WTC11 (cell line): ENCODE measurements at regions not wholly inside any gene's neighbourhood (a gene's known extent, or its start where the extent isn't known, plus 50 kb on each side); places are given as distances from the start of the nearest gene placed in this dataset.
"Not testable (repeated sequence)": the region's sequence is repeated elsewhere in the genome, so short reads cannot be mapped to it uniquely, and the experiment has no call there.

Experiments
- ATAC-seq: fragments of 200-7000 bp; cut with Tn5 transposase; 2 replicates; pipeline ENCODE4 v1.10.0; 2021; ENCODE audit warnings: mild to moderate bottlenecking, moderate library complexity
- CTCF ChIA-PET: fragments of 300-600 bp; sonication (Branson Sonifier 250); formaldehyde crosslinking; loops from one replicate; lab custom pipeline; 2021; ENCODE audit warnings: antibody characterized with exemption; lab: Charles Lee
- POLR2A ChIA-PET: fragments of 350-600 bp; sonication (Branson Sonifier 250); formaldehyde crosslinking; loops from one replicate; lab custom pipeline; 2021; ENCODE audit warnings: antibody characterized with exemption; lab: Charles Lee
- DNase-seq: peaks from one replicate; pipeline ENCODE4 v3.0.0; 2021; ENCODE audit warnings: low spot score
- H3K27ac Mint-ChIP-seq: 2 replicates; pipeline ENCODE4 v1.8.0; 2021; ENCODE audit warnings: mixed read lengths
- H3K27me3 Mint-ChIP-seq: 2 replicates; pipeline ENCODE4 v1.8.0; 2021; ENCODE audit warnings: low read depth, mild to moderate bottlenecking, moderate library complexity, mixed read lengths
- H3K36me3 Mint-ChIP-seq: 2 replicates; pipeline ENCODE4 v1.8.0; 2021; ENCODE audit warnings: mixed read lengths
- H3K4me1 Mint-ChIP-seq: 2 replicates; pipeline ENCODE4 v1.8.0; 2022; ENCODE audit warnings: mixed read lengths
- H3K4me3 Mint-ChIP-seq: 2 replicates; pipeline ENCODE4 v1.8.0; 2021; ENCODE audit warnings: mild to moderate bottlenecking, moderate library complexity, mixed read lengths
- H3K9me3 Mint-ChIP-seq: 2 replicates; pipeline ENCODE4 v1.8.0; 2021; ENCODE audit warnings: mixed read lengths
- ATF1 ChIP-seq: sonication (generic); formaldehyde crosslinking; IDR thresholded peaks from 2 replicates; pipeline ENCODE4 v1.8.1; 2023; ENCODE audit warnings: mild to moderate bottlenecking, moderate library complexity, missing genetic modification reagents
- CREM ChIP-seq: sonication (generic); formaldehyde crosslinking; IDR thresholded peaks from 2 replicates; pipeline ENCODE4 v1.8.1; 2022; ENCODE audit warnings: mild to moderate bottlenecking, missing genetic modification reagents, moderate library complexity
- E2F1 ChIP-seq: sonication (generic); formaldehyde crosslinking; IDR thresholded peaks from 2 replicates; pipeline ENCODE4 v1.8.0; 2022; ENCODE audit warnings: mild to moderate bottlenecking, missing genetic modification reagents
- E2F4 ChIP-seq: sonication (generic); formaldehyde crosslinking; IDR thresholded peaks from 2 replicates; pipeline ENCODE4 v1.8.1; 2022; ENCODE audit warnings: low read depth, mild to moderate bottlenecking, moderate library complexity, missing genetic modification reagents, borderline replicate concordance
- EMX1 ChIP-seq: fragments of 250-450 bp; sonication (Bioruptor Pico); IDR thresholded peaks from 2 replicates; pipeline ENCODE4 v1.8.0; 2021; ENCODE audit warnings: mild to moderate bottlenecking
- FOXK1 ChIP-seq: sonication (generic); formaldehyde crosslinking; IDR thresholded peaks from 2 replicates; pipeline ENCODE4 v1.8.0; 2022; ENCODE audit warnings: mild to moderate bottlenecking, moderate library complexity, missing genetic modification reagents
- GABPB1 ChIP-seq: sonication (generic); formaldehyde crosslinking; IDR thresholded peaks from 2 replicates; pipeline ENCODE4 v1.8.1; 2023; ENCODE audit warnings: mild to moderate bottlenecking, missing genetic modification reagents
- IRF1 ChIP-seq: sonication (generic); formaldehyde crosslinking; IDR thresholded peaks from 2 replicates; pipeline ENCODE4 v1.8.0; 2023; ENCODE audit warnings: missing genetic modification reagents
- IRF2 ChIP-seq: sonication (generic); formaldehyde crosslinking; IDR thresholded peaks from 2 replicates; pipeline ENCODE4 v1.8.0; 2022; ENCODE audit warnings: low read depth, missing genetic modification reagents, borderline replicate concordance
- JAZF1 ChIP-seq: fragments of 250-450 bp; sonication (Bioruptor Pico); IDR thresholded peaks from 2 replicates; pipeline ENCODE4 v1.9.0; 2021; ENCODE audit warnings: moderate library complexity, mild to moderate bottlenecking, inconsistent platforms
- NFATC4 ChIP-seq: fragments of 250-450 bp; sonication (Bioruptor Pico); IDR thresholded peaks from 2 replicates; pipeline ENCODE4 v1.9.0; 2021; ENCODE audit warnings: mild to moderate bottlenecking
- NFYB ChIP-seq: sonication (generic); formaldehyde crosslinking; conservative IDR thresholded peaks from 2 replicates; pipeline ENCODE4 v1.8.0; 2022; ENCODE audit warnings: low read depth, missing genetic modification reagents
- NR3C1 ChIP-seq: sonication (generic); formaldehyde crosslinking; conservative IDR thresholded peaks from 2 replicates; pipeline ENCODE4 v1.8.1; 2023; ENCODE audit warnings: low read depth, mild to moderate bottlenecking, missing genetic modification reagents
- PREB ChIP-seq: sonication (generic); formaldehyde crosslinking; IDR thresholded peaks from 2 replicates; pipeline ENCODE4 v1.8.1; 2022; ENCODE audit warnings: mild to moderate bottlenecking, missing genetic modification reagents, moderate library complexity, borderline replicate concordance
- ZNF396 ChIP-seq: fragments of 250-450 bp; sonication (Bioruptor Pico); IDR thresholded peaks from 2 replicates; pipeline ENCODE4 v1.8.0; 2021; ENCODE audit warnings: mild to moderate bottlenecking, moderate library complexity, borderline replicate concordance
- ZNF532 ChIP-seq: fragments of 250-450 bp; sonication (Bioruptor Pico); IDR thresholded peaks from 2 replicates; pipeline ENCODE4 v1.9.0; 2021; ENCODE audit warnings: mild to moderate bottlenecking, borderline replicate concordance

- no peaks in the 10 kb centered on the region; the same call in 1 of the 2 replicates for H3K27me3 Mint-ChIP-seq
- H3K4me1 Mint-ChIP-seq: peaks cover 3% of the 10 kb centered on the region; the same call in 1 of the 2 replicates
- peaks cover 17% of the 10 kb centered on the region for H3K36me3 Mint-ChIP-seq
- no peak for TF ChIP-seq ZNF532 (CRISPR knock-in tag)
- TF ChIP-seq GABPB1 (CRISPR knock-in tag): peak; percentile 94
- ChIA-PET CTCF (no interaction called here), POLR2A (no interaction called here)
- H3K27ac Mint-ChIP-seq: no peak overlapping the region
- no peak overlapping the region for H3K4me3 Mint-ChIP-seq
- no peak for DNase-seq
- H3K9me3 Mint-ChIP-seq: peaks cover 42% of the 10 kb centered on the region
- ATAC-seq: no peak
These were observed 82.4 kb upstream of the FGGY start for GRCh38 chr1:59214248-59215208.

- TF ChIP-seq FOXK1 (CRISPR knock-in tag): no peak
- no peak for TF ChIP-seq NFYB (CRISPR knock-in tag)
- TF ChIP-seq CREM (CRISPR knock-in tag): no peak
- no peak for TF ChIP-seq NFATC4 (CRISPR knock-in tag)
- no peak for TF ChIP-seq EMX1 (CRISPR knock-in tag)
- no peak for TF ChIP-seq IRF2 (CRISPR knock-in tag)
- no peak for TF ChIP-seq E2F4 (CRISPR knock-in tag)
- no peak for TF ChIP-seq ZNF396 (CRISPR knock-in tag)
- TF ChIP-seq E2F1 (CRISPR knock-in tag): no peak
- TF ChIP-seq PREB (CRISPR knock-in tag): no peak
- TF ChIP-seq ATF1 (CRISPR knock-in tag): no peak
- no peak for TF ChIP-seq JAZF1 (CRISPR knock-in tag)
- TF ChIP-seq IRF1: no peak
- TF ChIP-seq NR3C1 (CRISPR knock-in tag): no peak
- TF ChIP-seq, all 79 proteins: peak for 0
- Mint-ChIP-seq H3K9me3 (peaks cover 33% of the 10 kb centered on the region), H3K4me1 (peaks cover 3% of the 10 kb centered on the region; the same call in 1 of the 2 replicates), H3K27ac (no peak overlapping the region), H3K27me3 (no peaks in the 10 kb centered on the region; the same call in 1 of the 2 replicates), H3K4me3 (no peak overlapping the region), H3K36me3 (peaks cover 10% of the 10 kb centered on the region)
- POLR2A ChIA-PET: no interaction called here
- DNase-seq (no peak), ATAC-seq (no peak)
- CTCF ChIA-PET: no interaction called here
These were observed 81.1 kb upstream of the FGGY start for GRCh38 chr1:59215766-59216291.

GRCh38 chr1:59217439-59217838 is 79.5 kb upstream of the FGGY start:
- CTCF ChIA-PET, ATAC-seq, H3K27ac Mint-ChIP-seq, DNase-seq, H3K27me3 Mint-ChIP-seq, H3K36me3 Mint-ChIP-seq, H3K4me1 Mint-ChIP-seq, H3K4me3 Mint-ChIP-seq, POLR2A ChIA-PET: not testable (repeated sequence)
- peaks cover 24% of the 10 kb centered on the region for H3K9me3 Mint-ChIP-seq
